Stimulated activated CD4-positive, alpha-beta T cell treated with anti-CD3 and anti-CD28 coated beads, TNF-alpha, amount 100 ng/mL, for 1 hour (primary cell): ENCODE measurements at regions not wholly inside any gene's neighbourhood (a gene's known extent, or its start where the extent isn't known, plus 50 kb on each side); places are given as distances from the start of the nearest gene placed in this dataset.

Experiments used
- DNase-seq, 3 donors: peaks; one replicate each; pipeline ENCODE4 v3.0.0-alpha.2; 2020; ENCODE audit warnings: low read depth in 3 of 3, low spot score in 1 of 3

GRCh38 chr2:160868891-160869290 is 291.3 kb upstream of the TANK start:
- no peak for DNase-seq

GRCh38 chr2:160869411-160869810 is 290.8 kb upstream of the TANK start:
- DNase-seq = no peak

GRCh38 chr2:160870729-160871465 is 289.3 kb upstream of the TANK start:
- DNase-seq = no peak

- DNase-seq = no peak
Observed at GRCh38 chr2:160871953-160872352, 288.3 kb upstream of the TANK start.

- no peak for DNase-seq
Observed at GRCh38 chr2:160876029-160876428, 284.2 kb upstream of the TANK start.

GRCh38 chr2:160876765-160877164 is 283.5 kb upstream of the TANK start:
- DNase-seq = no peak

- no peak for DNase-seq
Observed at GRCh38 chr2:160878618-160879017, 281.6 kb upstream of the TANK start.

- no peak for DNase-seq
Observed at GRCh38 chr2:160882906-160883305, 277.3 kb upstream of the TANK start.

GRCh38 chr2:160884056-160884455 is 276.2 kb upstream of the TANK start:
- DNase-seq = no peak

- no peak for DNase-seq
Observed at GRCh38 chr2:160889439-160890170, 270.6 kb upstream of the TANK start.

GRCh38 chr2:160890667-160891352 is 269.4 kb upstream of the TANK start:
- DNase-seq = no peak

GRCh38 chr2:160891353-160891740 is 268.9 kb upstream of the TANK start:
- DNase-seq = no peak

GRCh38 chr2:160892204-160892603 is 268.0 kb upstream of the TANK start:
- no peak for DNase-seq

GRCh38 chr2:160893581-160893980 is 266.6 kb upstream of the TANK start:
- DNase-seq = no peak

GRCh38 chr2:160898581-160899307 is 261.5 kb upstream of the TANK start:
- no peak for DNase-seq

GRCh38 chr2:160901613-160902012 is 258.6 kb upstream of the TANK start:
- DNase-seq = no peak

- no peak for DNase-seq
Observed at GRCh38 chr2:160905862-160906261, 254.4 kb upstream of the TANK start.

GRCh38 chr2:160906878-160907277 is 253.3 kb upstream of the TANK start:
- no peak for DNase-seq

GRCh38 chr2:160907738-160908137 is 252.5 kb upstream of the TANK start:
- DNase-seq = no peak

GRCh38 chr2:160908157-160908556 is 252.1 kb upstream of the TANK start:
- no peak for DNase-seq

- DNase-seq = no peak
Observed at GRCh38 chr2:160909781-160910242, 250.4 kb upstream of the TANK start.
